Astrocyte of the hippocampus (primary cell): ENCODE measurements at regions not wholly inside any gene's neighbourhood (a gene's known extent, or its start where the extent isn't known, plus 50 kb on each side); places are given as distances from the start of the nearest gene placed in this dataset.
"Not testable (repeated sequence)": the region's sequence is repeated elsewhere in the genome, so short reads cannot be mapped to it uniquely, and the experiment has no call there.

Experiments
- DNase-seq: peaks from one replicate; pipeline ENCODE4 v3.0.0; 2011; ENCODE audit warnings: low read depth, low spot score

- not testable (repeated sequence) for DNase-seq
Measured at GRCh38 chr21:14008436-14008835, 202.3 kb downstream of the LIPI start.

- DNase-seq: not testable (repeated sequence)
Measured at GRCh38 chr21:14008006-14008405, 202.7 kb downstream of the LIPI start.

- not testable (repeated sequence) for DNase-seq
Measured at GRCh38 chr21:14006144-14006543, 204.6 kb downstream of the LIPI start.

- not testable (repeated sequence) for DNase-seq
Measured at GRCh38 chr21:13986996-13987958, 223.5 kb downstream of the LIPI start.

GRCh38 chr21:13985865-13986863, 224.6 kb downstream of the LIPI start:
- not testable (repeated sequence) for DNase-seq

- DNase-seq: not testable (repeated sequence)
Measured at GRCh38 chr21:13985137-13985864, 225.5 kb downstream of the LIPI start.

- not testable (repeated sequence) for DNase-seq
Measured at GRCh38 chr21:13984728-13985127, 226.0 kb downstream of the LIPI start.

GRCh38 chr21:13981176-13982087, 229.3 kb downstream of the LIPI start:
- not testable (repeated sequence) for DNase-seq

- DNase-seq: peak; percentile 52
Measured at GRCh38 chr21:13980115-13980662, 230.6 kb downstream of the LIPI start.

GRCh38 chr21:13979608-13980007, 231.1 kb downstream of the LIPI start:
- DNase-seq: not testable (repeated sequence)

GRCh38 chr21:13974582-13974981, 236.2 kb downstream of the LIPI start:
- DNase-seq: not testable (repeated sequence)

GRCh38 chr21:13969853-13970252, 240.9 kb downstream of the LIPI start:
- not testable (repeated sequence) for DNase-seq

GRCh38 chr21:13969002-13969401, 241.8 kb downstream of the LIPI start:
- DNase-seq: not testable (repeated sequence)

- not testable (repeated sequence) for DNase-seq
Measured at GRCh38 chr21:13963259-13963658, 247.5 kb downstream of the LIPI start.

- DNase-seq: no peak
Measured at GRCh38 chr21:13937236-13937635, 273.5 kb downstream of the LIPI start.

GRCh38 chr21:13936033-13936937, 274.5 kb downstream of the LIPI start:
- DNase-seq: not testable (repeated sequence)

- not testable (repeated sequence) for DNase-seq
Measured at GRCh38 chr21:13935396-13936032, 275.2 kb downstream of the LIPI start.

- DNase-seq: not testable (repeated sequence)
Measured at GRCh38 chr21:13934887-13935342, 275.8 kb downstream of the LIPI start.
